Fibroblast of skin of right quadriceps (primary cell): ENCODE measurements at regions not wholly inside any gene's neighbourhood (a gene's known extent, or its start where the extent isn't known, plus 50 kb on each side); places are given as distances from the start of the nearest gene placed in this dataset.
A peak's percentile ranks its signal among the peaks of the same experiment; 100 is the strongest.
"Not testable (repeated sequence)": the region's sequence is repeated elsewhere in the genome, so short reads cannot be mapped to it uniquely, and the experiment has no call there.

Source experiments
- DNase-seq: peaks from one replicate; pipeline ENCODE4 v3.0.0-alpha.2; 2013

DNA sequence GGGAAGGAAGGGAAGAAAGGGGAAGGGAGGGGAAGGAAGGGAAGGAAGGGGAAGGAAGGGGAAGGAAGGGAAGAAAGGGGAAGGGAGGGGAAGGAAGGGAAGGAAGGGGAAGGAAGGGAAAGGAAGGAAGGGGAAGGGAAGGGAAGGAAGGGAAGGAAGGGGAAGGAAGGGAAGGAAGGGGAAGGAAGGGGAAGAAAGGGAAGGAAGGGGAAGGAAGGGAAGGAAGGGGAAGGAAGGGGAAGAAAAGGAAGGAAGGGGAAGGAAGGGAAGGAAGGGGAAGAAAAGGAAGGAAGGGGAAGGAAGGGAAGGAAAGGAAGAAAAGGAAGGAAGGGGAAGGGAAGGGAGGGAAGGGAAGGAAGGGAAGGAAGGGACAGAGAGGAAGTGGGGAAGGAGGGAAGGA, 295.7 kb upstream of the PCDH18 start:
- DNase-seq = not testable (repeated sequence)

DNA sequence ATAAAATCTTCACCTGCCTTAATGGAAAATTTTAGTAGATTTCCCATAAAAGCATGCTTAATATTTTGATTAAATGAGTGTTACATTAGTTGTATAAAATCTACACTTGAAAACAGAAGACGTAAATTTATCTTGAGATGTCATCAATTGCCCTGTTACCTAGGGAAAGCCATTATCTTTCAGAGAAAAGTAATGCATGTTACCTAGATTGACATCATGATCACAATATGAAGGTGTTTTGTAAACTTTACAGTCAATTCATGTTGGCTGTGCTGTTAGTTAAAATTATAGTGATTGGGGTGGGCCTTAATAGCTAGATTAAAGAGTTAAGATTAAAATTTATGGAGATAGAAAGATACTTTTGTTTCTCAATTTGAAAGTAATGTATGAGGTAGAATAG, 293.2 kb upstream of the PCDH18 start:
- no peak for DNase-seq

DNA sequence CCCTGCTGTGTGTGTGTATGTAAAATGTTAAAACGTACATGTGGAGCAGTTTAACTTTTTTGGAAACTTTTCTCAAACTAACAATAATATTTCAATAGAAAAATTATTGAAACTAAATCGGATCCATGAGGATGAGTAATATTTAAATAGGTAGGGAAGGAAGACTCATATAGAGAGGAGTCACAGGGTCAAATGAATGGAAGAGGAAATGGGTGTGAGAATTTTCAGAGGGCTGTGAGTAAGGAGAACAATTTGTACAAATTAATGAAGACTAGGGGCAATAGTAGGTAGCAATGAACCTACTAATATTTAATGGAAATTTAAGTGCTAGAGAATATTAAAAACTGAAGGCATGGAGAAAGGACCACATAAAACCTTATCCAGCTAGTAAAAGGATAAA, 290.7 kb upstream of the PCDH18 start:
- DNase-seq = no peak

DNA sequence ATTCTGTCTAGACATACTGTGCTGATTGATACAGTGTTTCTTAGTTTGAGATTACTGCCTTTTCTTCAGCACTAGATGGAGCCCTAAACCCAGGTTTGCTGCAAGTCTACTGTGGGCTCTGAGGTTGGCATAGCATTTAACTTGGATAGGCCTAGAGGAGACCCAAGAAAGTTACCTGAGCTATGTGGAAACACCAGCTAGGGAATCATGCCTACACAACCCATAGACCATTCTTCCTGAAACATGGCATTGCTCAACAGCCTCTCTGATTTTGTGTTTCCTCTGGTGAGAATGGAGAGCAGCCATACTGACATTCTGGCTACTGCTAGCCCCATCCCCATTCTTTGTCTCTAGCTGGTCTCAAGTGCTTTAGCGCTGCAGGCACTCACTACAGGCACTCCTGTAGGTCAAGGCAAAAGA, 287.7 kb upstream of the PCDH18 start:
- peak; percentile 63 for DNase-seq

DNA sequence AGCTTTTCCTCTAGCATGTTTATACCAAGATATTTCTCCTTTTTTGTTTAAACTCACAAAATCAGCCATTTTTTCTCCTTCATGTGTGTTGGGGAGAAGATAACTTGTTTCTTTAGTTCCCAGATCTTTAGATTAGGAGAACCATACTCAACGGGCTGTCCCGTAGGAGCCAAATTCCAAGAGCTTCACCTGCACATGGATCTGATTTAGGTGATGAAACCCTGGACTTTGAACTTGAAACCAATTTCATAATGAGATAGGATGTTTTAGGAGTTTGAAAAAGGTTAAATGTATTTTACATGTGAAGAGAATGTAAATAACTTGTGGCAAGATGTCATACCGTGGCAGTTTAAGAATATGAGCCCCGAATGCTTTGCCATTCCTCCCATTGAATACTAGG, 280.0 kb upstream of the PCDH18 start:
- no peak for DNase-seq

DNA sequence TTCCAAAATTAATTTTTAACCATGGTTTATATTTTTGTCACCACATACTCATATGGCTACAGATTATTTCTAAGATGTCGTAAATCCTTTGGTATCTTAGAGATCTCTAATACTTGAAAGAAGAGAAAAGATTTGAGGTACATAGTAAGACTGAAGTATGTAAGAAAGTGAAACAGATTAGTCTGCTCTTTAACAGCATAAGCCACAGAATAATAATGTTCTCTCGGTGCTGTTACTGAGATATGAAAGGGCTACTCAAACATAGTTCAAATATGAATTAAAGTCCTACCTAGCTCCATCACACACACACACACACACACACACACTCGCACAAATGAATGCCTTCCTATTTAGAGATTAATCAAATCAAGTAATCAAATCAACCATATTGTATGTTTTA, 274.1 kb upstream of the PCDH18 start:
- no peak for DNase-seq

DNA sequence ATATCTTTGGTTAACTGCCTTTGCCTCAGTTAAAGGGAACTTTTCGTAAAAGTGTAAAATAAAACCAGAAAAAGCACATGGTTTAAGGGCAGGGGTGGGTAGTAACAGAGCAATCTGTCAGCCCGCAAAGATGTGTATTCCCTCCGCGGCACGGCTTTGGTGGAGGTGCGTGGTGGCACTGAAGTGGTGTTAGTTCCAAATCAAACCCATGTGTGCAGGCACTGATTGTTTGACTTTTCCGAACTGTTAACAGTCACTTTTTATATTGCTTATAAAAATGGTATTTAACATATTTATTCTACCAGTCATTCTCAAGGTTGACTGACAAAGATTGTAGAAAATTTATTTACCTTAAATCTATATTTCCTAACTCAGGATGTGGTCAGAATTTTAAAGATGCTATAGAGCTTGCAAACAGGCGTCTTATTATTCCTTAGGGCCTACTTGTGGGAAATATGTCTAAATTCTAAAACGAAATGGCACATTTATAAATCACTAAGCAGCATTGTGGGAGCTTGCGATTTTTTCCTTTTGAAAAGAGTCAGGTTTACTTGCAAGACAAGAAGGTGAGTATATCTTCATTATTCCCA, 272.7 kb upstream of the PCDH18 start:
- DNase-seq = peak; percentile 54

DNA sequence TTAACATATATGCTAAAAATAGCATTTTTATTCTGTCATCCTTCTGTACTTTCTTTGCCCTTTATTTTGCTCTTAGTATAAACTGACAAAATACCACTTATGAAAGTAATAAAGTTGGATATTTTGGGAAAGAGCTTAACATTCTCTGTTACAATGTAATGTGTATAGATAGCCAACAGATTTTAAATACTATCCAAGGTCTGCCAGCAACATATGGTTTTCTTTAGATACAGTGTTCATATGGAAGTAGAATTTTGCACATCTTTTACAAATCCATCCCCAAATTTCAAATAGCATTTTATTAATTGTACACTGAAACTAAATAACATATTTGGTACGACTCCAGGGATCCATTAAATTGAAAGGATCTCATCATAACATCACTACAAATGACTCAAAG, 268.6 kb upstream of the PCDH18 start:
- DNase-seq = peak; percentile 5

DNA sequence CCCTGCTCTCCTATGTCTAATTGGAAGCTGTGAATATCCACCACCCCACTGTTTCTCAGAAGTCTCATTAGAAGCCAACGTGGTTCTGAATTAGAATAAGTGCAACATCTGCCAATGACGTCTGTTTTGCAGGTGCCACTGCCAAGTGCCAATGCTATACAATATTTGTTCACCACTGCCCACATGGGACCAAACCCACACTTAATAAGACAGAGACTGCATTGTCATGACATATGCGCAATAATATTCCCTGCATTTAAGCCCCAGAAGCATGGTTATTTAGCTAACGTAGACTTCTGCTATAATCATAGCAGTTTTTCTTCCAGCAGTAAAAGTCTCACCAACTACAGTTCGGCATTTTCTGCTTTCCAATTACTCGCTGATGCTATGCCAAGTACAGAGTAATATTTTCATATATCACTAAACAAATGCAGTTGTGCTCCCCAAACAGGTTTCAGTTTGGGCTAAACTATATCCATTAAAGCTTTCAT, 262.5 kb upstream of the PCDH18 start:
- peak; percentile 10 for DNase-seq

DNA sequence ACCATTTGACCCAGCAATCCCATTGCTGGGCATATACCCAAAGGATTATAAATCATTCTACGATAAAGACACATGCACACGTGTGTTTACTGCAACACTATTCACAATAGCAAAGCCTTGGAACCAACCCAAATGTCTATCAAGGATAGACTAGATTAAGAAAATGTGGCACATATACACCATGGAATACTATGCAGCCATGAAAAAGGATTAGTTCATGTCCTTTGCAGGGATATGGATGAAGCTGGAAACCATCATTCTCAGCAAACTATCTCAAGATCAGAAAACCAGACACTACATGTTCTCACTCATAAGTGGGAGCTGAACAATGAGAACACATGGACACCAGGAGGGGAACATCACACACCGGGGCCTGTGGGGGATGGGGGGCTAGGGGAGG, 257.0 kb upstream of the PCDH18 start:
- not testable (repeated sequence) for DNase-seq

DNA sequence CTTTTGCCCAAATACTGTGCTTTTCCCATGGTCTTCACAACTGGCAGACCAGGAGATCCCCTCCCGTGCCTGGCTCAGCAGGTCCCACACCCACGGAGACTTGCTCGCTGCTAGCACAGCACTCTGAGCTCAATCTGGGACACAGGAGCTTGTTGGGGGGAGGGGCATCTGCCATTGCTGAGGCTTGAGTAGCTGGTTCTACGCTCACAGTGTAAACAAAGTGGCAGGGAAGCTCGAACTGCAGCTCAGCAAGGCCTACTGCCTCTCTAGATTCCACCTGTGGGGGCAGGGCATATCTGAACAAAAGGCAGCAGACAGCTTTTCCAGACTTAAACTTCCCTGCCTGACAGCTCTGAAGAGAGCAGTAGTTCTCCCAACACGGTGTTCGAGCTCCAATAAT, 251.6 kb upstream of the PCDH18 start:
- DNase-seq = not testable (repeated sequence)

DNA sequence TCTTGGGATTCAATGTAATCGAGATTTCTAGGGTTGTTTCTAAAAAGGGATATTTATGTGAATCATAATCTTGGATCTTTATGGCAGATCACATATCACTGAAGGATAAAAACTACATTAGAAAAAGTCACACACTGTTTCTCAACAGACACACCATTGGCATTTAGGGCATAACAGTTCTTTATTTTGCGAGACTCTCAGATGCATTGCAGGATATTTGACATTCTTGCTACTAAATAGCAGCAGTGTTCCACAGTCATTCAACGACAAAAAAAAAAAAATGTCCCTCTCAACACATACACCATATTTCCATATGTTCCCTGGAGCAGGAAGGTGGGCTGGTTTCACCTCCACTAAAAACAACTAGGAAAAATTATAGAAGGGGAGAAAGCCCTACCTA, 243.4 kb upstream of the PCDH18 start:
- DNase-seq = no peak

DNA sequence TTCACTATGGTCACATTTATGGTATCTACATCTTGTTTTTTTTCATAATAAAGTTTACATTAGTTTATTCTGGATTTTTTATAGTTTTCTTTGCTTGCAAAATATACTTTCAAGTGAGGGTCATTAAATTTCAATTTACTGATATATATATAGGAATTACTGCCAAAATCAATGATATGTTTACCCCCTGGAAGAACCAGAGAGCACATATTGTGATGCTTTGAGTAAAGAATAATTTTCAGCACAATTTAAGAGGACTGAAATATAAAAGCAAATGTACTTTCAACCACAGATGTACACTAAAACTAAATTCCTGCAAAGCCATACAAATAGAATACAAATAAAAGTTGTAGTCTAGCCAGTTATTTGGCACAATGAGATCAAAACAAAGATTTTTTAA, 242.2 kb upstream of the PCDH18 start:
- no peak for DNase-seq

DNA sequence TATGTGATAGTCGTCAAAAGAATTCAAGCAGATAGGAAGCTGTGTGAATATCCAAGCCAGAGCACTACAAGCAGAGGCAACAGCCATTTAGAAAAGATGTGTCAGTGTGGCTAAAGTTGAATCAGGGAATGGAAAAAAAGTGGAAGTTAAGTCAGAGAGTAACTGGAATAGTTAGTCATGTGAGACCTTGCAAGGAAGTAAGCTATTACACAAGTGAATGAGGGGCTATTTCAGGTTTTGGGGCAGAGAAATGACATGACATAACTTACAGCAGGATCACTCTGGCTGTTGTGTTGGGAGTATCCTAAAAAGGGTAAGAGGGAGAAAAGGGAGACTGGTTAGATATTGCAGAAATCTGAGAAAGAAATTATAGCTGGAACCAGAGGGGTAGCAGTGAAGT, 236.6 kb upstream of the PCDH18 start:
- no peak for DNase-seq

DNA sequence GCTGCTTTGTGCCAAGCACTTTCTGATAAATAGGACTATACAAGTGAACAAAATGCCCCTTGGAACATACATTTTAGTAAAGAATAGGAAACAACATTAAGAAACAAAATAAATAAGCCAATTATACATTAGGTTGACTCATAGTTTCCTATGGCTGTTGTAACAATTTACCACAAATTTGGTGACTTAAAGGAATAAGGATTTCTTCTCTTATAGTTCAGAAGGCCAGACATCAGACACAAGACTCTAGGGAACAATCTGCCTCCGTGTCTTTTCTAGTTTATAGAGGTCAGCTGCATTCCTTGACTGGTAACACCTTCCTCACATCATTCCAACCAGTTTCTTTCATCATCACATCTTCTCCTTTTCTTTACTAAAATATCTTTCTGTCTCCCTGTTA, 235.9 kb upstream of the PCDH18 start:
- DNase-seq = peak; percentile 66

DNA sequence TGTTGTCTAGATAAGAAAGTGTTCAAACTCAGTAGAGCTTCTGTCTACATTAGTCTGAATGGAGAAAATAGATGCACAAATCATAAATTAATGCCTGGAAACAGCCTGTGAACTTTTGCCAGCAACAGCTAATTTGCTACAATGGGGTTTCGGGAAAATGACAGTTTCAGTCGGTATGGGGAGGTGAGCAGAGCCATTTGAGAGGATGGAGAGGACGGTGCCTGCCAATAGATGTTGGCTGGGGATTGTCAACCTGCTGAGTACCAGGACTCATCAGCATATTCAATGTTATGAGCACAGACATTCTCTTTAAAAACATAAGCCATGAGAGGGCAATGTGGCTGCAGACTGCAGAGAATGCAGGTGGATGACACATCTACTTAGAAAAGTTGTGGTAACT, 230.3 kb upstream of the PCDH18 start:
- no peak for DNase-seq

DNA sequence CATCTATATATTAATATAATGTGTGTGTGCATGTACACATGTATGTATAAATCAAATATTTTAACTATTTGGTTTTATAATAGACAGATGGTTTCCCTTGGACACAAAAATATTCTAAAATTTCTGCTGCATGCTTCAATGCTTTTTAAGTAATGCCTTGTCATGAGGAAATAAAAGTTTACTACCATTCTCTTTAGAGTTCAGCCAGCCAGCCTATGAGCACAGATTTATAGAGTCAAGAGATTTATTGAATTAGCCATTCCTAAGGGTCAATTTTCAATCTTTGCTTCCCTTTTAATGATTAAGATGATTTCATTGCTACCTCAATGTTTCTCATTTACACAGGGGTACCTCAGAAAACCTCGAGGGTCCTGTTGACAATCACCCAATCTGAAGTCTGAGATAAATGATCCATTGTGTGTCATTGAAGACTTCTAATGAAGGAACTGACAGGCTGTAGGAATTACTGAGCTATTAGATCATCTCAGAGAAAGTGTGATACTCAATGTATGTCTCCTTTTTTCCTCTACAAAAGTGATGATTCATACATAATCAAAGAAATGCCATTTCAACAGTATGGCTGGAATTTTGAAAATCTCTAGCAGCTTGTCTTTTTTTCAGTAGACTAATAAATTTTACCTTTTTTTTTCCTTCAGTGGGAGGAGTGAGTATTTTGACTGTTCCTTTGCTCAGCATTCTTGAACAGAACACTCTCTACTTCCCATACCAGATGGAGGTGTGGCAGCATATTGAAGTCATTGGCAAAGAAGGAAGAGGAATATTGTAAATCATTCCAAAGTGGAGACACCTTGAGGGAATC, 222.6 kb upstream of the PCDH18 start:
- peak; percentile 96 for DNase-seq

DNA sequence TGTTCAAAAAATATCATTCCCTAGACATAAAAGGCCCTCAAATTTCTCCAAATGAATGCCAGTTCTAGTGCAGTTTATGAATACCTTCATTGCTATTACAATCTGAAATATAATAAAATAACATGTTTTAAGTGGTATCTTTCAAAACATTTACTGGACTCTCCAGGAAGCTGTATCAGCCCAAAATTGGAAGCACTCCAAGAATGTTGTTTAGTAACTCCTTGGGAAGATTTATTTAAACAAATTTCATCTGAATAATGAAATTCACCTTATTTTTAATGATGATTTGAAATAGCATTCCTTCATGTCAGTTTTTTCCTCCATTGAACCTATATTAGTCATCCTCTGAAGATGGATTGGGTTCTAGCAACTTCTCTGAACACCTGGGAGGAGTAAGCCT, 217.2 kb upstream of the PCDH18 start:
- peak; percentile 55 for DNase-seq

DNA sequence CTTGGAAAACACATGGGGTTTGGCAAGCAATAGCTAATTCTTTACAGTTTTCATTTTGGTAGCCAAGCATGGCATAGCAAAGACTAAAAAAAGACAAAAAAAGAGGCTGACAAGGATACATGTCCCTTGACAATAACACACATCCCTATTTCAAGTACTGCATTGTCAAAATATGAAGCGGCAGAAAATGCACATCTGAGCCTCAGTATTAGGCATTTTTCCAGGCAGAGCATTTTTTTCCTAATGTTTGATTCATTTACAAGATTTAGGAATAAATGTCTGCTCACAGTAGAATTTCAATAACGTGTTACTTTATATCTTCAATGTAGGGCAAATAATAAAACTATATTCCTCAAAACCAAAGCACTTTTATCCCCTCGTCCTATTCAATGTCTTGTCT, 216.3 kb upstream of the PCDH18 start:
- no peak for DNase-seq

DNA sequence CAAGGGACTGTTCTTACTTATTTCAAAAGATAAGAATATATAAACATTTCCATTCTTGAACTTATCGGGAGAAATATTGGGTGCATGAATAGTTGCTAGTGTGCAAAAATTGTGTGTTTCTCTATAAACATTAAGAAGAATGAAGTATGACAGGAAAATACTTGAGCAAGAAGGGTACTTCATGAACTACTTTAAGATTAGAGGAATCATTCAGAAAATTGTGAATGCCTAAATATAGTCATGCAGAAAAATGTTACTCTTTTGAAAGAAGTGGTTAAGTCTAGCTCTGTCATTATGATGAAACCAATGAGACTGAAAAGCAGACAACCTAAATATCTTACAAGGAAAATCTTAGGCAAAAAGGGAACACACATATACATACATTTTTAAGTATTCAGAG, 207.8 kb upstream of the PCDH18 start:
- DNase-seq = peak; percentile 37

DNA sequence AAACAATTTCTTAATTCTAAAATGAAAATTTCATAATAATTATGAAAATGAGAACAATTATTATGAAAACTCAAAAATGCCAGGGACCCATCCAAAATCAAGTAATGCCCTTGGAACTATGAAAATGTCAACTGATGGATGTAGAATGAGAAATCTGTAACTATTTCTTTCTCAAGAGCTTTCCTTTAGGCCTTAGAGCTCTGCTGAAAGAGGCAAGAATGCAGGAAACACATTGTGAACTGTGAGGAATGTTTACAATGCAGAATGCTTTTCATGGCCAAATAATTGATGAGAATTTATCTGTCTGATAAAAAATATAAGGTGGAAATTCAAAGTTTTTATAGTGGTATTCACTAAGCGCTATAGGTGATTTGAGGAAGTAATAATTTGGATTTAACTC, 207.1 kb upstream of the PCDH18 start:
- DNase-seq = peak; percentile 28

DNA sequence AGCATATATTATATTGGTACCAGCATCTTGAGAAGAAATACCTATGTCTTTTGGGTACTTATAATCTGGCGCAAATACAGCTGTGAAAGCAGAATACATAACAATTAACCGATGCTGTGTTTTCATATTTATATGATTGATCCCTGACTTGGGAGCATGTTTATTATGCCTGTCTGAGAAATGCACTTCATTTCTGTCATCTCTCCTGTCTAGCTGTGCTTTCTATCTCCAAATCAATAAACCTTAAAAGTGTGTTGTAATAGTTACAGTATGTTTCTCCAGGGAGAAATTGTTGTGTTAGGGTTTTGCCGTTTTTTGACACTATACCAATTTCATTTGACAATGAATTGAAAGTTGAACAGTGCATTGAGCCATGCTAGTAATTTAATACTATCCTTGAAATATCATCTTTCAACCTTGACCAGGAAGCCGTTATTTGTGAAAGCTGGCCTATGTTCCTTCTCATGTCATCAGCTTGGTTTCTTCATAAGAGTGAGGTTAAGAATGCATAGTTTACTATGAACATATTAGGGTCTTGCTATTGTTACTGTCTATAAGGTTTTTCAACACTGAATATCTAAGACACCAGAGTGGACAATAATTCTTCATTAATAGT, 206.2 kb upstream of the PCDH18 start:
- DNase-seq = peak; percentile 35

DNA sequence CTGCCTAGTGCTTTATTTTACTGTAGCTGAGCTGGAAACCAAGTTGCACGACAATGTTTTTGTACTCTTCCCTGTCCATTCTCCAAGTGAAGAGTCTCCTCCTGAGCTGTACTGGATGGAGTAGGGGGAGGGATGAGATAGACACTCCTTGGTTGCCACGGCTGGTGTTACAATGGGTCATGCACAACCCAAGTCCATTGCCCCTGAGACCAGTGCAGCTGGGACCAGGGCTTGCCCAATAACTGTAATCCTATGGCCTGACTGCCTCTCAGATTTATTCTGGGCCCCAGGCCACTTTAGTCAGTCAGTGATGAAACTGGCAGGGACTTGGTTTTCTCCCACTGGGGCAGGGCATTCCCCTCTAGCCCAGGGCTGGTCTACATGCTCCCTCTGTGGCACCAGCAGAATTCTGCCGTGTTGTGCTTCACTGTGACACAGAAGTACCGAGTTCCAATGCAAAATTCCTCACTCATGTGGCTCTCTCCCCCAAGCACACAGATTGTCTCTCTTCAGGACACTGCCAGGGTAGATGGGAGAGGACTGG, 203.3 kb upstream of the PCDH18 start:
- no peak for DNase-seq
